Mononuclear cell (primary cell): ENCODE measurements at regions not wholly inside any gene's neighbourhood (a gene's known extent, or its start where the extent isn't known, plus 50 kb on each side); places are given as distances from the start of the nearest gene placed in this dataset.
"Not testable (repeated sequence)": the region's sequence is repeated elsewhere in the genome, so short reads cannot be mapped to it uniquely, and the experiment has no call there.

ENCODE experiments used
- H3K27me3 ChIP-seq: 2 replicates; pipeline ENCODE4 v1.6.0; 2011; ENCODE audit warnings: low read length, control low read depth; ENCODE audit not compliant: insufficient read depth
- H3K4me1 ChIP-seq: 2 replicates; pipeline ENCODE4 v1.5.1; 2011; ENCODE audit warnings: mild to moderate bottlenecking, low read length, control low read depth; ENCODE audit not compliant: insufficient read depth
- H3K4me3 ChIP-seq: 2 replicates; pipeline ENCODE4 v1.5.1; 2011; ENCODE audit warnings: mild to moderate bottlenecking, low read length, moderate library complexity
- H3K9me3 ChIP-seq: 2 replicates; pipeline ENCODE4 v1.5.1; 2011; ENCODE audit warnings: low read depth, mild to moderate bottlenecking, control low read depth, low read length

DNA sequence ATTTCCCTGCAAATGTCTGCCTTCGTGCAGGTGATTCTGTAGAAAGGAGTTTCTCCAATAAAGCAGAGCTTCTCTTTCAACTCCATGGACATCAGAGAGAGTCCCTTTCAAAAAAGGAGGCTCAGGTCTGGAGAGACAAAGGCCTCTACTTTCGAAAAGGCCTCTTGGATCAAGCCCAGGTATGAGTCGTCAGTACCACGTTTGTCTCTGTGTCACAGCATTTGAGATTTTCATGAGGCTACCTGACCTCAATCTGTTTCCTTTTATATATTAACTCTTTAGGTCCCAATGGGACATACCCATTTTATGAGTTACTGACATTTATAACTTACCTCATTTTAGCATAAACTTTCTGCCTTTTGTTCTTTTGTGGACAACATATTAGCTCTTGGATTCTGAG, 290.8 kb downstream of the RPAP3 start:
- H3K27me3 ChIP-seq, result no peaks in the 10 kb centered on the region
- no peak overlapping the region for H3K4me3 ChIP-seq
- H3K4me1 ChIP-seq, result peaks cover 3% of the 10 kb centered on the region
- H3K9me3 ChIP-seq, result no peaks in the 10 kb centered on the region

DNA sequence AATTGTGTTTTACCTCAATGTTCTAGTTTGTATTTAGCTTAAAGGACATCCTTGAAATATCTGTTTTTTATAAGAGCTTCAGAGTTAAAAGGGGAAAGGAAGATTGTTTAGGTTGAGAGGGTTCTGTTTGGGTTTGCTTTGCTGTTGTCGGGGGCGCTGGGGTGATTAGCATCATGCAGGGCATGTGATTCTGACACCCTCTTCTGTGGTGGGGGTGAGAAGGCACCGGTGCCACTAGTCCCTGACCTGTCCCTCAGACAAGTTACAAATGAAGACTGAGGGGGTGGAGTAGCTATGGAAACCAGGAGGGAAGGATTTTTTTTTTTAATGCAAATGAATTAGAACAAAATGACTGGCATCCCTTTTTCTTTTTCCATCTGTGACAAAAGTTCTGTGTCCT, 291.3 kb downstream of the RPAP3 start:
- Histone ChIP-seq H3K9me3 (no peaks in the 10 kb centered on the region), H3K27me3 (no peaks in the 10 kb centered on the region), H3K4me3 (no peak overlapping the region), H3K4me1 (peaks cover 3% of the 10 kb centered on the region)

DNA sequence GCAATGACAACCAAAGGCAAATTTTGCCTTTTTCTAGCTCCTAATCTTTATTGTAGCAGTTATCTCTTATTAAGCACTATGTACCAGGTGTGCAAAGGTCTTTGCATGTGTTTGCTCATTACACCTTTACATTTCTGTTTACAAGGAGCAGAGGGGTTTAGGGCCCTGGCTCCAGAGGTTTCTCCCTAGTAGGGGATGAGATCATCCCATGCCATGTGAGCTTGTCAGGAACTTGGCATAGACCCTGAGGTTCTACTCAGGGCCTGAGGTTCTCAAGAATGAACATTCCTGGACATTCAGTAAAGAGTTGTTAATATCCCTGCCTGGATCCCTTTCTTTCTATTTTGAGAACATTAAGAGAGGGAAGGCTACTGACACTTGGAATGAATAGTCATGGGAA, 292.0 kb downstream of the RPAP3 start:
- Histone ChIP-seq H3K4me3 (no peak overlapping the region), H3K9me3 (no peaks in the 10 kb centered on the region), H3K27me3 (no peaks in the 10 kb centered on the region), H3K4me1 (peaks cover 3% of the 10 kb centered on the region)

DNA sequence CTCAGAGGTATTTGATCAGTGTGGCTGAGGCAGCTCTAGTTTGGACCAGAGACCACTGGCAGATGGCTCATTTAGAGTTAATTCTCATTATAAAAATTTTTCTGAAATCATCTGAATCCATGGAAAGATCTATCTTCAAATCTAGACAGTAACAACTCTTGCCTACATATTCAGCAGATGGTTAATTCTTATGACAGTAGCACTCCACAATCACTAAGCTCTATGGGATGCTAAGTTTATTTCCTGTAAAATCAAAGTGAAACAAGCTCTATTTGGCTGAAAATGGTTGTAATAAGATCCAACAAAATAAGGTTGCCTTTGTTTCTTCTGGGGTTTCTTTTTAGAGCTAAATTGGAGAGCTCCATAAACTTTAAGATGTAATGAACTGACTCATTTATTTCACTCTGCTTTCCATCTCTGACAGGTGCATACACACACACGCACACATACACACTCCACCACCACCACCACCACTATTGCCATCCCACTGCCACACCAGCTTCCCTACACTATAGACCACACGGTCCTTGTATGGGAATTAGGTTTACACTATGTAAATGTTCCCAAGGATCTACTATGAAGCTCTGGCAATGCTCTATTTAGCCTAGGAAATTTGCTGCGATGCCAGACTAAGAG, 293.1 kb downstream of the RPAP3 start:
- Histone ChIP-seq H3K9me3 (no peaks in the 10 kb centered on the region), H3K4me3 (no peak overlapping the region), H3K4me1 (peaks cover 11% of the 10 kb centered on the region), H3K27me3 (no peaks in the 10 kb centered on the region)

DNA sequence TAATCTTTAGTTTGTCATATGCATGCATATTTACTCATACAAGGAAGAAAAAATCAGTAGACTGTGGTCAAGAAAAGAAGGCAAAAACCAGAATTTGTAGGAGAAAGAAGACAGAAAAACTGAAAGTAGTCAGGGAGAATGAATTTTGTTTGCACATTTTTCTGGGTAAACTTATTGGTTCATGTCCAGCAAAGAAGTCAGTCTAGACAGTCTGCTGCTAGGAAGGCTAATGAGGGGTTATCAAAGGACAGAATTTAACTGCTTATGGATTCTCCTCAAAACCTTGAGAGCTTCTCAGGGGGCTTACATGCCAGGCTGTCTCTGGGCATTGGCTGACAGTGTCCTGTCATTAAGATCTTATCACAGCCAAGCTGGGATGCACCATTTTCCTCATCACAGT, 293.9 kb downstream of the RPAP3 start:
- H3K27me3 ChIP-seq, result no peaks in the 10 kb centered on the region
- H3K9me3 ChIP-seq, result no peaks in the 10 kb centered on the region
- peaks cover 14% of the 10 kb centered on the region for H3K4me1 ChIP-seq
- H3K4me3 ChIP-seq, result no peak overlapping the region

DNA sequence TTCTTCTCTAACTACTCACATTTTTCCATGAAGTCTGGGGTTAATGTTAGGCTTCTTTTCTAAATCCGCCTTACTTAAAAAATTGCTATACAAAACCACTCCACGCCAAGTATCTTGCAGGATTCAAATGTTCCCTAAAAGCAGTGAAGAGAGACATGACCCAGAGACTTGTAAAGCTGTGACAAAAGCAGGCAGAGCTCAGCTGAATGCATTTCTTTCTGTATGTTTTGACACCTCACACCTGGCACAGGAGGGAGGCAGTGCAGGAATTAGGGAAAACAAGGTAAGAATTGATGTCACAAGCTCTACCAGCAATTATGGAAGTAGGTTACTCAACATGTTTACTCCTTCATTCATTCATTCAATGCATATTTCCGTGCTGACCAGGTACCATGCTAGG, 295.0 kb downstream of the RPAP3 start:
- peaks cover 14% of the 10 kb centered on the region for H3K4me1 ChIP-seq
- H3K27me3 ChIP-seq, result no peaks in the 10 kb centered on the region
- no peak overlapping the region for H3K4me3 ChIP-seq
- no peaks in the 10 kb centered on the region for H3K9me3 ChIP-seq

DNA sequence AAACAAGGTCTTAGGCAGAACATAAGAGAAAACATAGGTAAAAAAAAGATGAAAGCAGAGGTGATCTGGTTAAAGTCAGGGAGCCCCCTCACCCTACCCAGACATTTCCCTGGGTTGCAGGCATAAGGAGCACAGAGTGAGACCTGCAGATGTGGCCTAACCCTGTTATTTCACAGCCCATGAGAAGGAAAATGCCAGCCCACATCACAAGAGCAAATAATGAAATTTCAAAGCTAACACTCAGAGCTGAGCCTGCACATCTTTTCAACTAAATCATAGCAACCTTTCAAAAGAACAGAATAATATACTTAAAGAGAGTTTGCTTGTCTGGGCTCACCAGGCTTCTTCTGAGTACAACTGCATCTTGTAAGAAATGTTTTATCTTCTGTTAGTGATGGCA, 295.4 kb downstream of the RPAP3 start:
- H3K9me3 ChIP-seq, result no peaks in the 10 kb centered on the region
- no peaks in the 10 kb centered on the region for H3K27me3 ChIP-seq
- H3K4me1 ChIP-seq, result peaks cover 14% of the 10 kb centered on the region
- no peak overlapping the region for H3K4me3 ChIP-seq

DNA sequence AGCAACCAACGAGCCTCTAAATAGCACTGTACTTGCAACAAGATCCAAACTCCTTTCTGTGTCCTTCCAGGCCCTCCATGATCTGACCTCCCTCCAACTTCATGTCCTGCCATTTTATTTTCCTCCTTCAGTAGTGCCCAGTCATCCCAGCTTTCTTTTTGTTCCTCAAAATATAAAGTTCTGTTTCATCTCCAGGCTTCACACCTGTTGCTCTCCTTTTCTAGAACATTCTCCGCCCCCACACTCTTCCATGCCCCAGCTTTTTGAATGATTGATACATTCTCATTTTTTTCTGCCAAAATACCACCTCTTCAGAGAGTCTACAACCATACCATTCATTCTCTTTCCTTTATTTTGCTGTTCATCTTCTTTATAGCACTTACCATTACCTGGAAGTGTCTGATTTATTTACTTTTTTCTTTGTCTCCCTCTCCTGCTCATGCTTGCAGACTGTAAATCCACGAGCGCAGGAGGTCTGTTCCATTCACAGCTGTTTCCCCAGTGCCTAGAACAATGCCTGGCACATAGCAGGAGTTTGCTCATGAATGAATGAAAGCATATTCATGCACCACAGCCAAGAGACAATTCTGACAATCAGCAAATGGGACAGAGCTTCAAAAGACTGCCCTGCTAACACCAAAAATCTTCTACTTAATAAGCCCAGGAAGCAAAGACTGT, 296.4 kb downstream of the RPAP3 start:
- Histone ChIP-seq H3K4me1 (peaks cover 14% of the 10 kb centered on the region), H3K27me3 (no peaks in the 10 kb centered on the region), H3K9me3 (no peaks in the 10 kb centered on the region), H3K4me3 (no peak overlapping the region)

DNA sequence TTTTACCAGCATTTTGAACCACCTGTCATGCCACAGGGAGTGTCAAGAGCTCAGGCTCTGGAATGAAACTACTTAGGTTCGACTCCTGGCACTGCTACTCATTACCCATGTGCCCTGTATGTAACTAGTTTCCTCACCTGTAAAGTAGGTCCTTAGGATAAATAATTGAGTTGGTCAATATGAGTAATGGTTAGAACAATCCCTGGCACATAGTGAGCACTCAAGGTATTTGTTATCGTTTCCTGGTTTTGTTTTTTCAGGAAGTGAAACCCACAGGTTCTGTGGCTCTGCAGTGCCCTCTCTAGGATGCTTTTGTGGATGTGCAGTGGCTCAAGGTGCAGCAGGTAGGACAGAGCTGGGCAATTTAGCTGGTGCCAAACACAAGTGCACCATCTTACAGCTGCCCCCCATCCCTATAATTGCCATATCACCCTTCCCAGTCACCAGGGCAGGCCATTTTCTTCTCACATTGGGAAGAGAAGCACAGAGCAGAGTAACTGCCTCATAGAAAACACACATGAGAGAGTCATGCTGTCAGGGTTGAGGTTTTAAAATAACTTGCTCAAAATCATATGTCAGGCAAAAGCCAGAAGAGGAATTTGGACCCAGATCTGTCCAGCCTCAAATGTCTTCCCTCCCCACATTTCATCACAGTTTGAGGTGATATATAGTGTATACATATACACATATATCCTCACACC, 297.5 kb downstream of the RPAP3 start:
- Histone ChIP-seq H3K27me3 (no peaks in the 10 kb centered on the region), H3K9me3 (no peaks in the 10 kb centered on the region), H3K4me3 (no peak overlapping the region), H3K4me1 (peaks cover 14% of the 10 kb centered on the region)

DNA sequence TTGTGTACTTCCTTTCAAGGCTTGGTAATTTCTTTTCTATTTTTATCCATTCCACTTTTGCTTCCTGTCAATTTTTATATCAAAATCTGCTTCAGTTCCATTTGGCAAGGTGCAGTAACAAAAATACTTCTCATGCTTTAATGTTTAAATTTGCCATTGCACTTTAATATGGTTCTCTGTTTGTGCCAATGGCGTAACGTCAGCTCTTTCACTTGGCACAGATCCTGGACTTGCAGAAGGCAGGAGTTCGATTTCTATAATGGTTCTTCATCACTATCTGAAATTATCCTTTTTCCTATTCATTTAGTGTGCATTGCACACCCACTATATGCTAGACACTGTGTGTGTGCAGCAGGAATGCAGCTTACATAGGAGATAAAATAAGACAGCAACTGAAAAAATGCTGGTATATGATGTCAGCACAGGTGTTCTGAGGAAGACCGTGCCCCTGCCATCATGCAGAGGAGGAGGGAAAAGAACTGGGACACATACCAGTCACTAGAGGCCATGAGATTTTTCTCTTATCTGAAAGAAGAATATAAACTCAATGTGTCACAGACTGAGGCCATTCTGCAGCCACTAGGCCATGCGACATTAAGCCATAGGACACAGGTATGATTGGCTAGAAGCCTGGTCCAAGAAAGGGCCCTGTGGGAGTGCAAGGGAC, 298.2 kb downstream of the RPAP3 start:
- Histone ChIP-seq H3K9me3 (no peaks in the 10 kb centered on the region), H3K27me3 (no peaks in the 10 kb centered on the region), H3K4me1 (peaks cover 14% of the 10 kb centered on the region), H3K4me3 (no peak overlapping the region)

DNA sequence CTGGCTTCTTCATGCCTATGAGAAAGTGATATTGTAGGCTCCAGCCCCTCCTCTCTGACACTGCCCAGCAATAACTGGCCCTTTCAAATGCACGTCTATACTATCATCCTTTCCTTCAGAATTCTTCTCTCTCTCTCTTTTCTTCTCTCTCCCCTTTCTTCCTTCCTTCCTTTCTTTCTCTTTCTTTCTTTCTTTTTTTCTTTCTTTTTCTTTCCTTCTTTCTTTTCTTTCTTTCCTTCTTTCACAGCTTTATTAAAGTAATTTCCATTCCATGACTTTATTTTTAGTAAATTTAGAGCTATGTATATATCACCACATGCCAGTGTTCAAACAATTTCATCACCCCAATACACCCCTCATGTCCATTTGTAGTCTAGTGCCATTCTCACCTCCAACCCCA, 302.1 kb downstream of the RPAP3 start:
- Histone ChIP-seq H3K9me3 (no peaks in the 10 kb centered on the region), H3K27me3 (no peaks in the 10 kb centered on the region), H3K4me3 (no peak overlapping the region), H3K4me1 (peaks cover 11% of the 10 kb centered on the region)

DNA sequence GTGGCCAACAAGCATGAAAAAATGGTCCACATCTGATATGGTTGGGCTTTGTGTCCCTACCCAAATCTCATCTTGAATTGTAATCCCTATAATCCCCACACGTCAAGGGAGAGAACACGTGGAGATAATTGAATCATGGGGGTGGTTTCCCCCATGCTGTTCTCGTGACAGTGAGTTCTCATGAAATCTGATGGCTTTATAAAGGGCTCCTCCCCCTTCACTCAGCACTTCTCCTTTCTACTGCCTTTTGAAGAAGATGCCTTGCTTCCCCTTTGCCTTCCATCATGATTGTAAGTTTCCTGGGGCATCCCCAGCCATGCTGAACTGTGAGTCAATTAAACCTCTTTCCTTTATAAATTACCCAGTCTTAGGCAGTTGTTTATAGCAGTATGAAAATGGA, 304.6 kb downstream of the RPAP3 start:
- not testable (repeated sequence) for H3K4me3 ChIP-seq, H3K27me3 ChIP-seq, H3K9me3 ChIP-seq
- H3K4me1 ChIP-seq, result peaks cover 11% of the 10 kb centered on the region

DNA sequence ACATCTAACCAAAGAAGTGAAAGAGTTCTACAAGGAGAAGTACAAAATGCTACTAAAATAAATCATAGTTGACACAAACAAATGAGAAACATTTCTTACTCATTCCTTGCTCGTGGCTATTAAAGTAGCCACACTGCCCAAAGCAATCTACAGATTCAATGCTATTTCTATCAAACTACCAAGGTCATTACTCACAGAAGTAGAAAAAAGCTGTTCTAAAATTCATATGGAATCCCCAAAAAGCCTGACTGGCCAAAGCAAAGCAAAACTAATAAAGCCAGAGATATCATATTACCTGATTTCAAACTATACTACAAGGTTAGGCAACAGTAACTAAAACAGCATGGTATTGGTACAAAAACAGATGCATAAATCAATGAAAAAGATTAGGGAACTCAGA, 305.6 kb downstream of the RPAP3 start:
- H3K9me3 ChIP-seq, result no peaks in the 10 kb centered on the region

DNA sequence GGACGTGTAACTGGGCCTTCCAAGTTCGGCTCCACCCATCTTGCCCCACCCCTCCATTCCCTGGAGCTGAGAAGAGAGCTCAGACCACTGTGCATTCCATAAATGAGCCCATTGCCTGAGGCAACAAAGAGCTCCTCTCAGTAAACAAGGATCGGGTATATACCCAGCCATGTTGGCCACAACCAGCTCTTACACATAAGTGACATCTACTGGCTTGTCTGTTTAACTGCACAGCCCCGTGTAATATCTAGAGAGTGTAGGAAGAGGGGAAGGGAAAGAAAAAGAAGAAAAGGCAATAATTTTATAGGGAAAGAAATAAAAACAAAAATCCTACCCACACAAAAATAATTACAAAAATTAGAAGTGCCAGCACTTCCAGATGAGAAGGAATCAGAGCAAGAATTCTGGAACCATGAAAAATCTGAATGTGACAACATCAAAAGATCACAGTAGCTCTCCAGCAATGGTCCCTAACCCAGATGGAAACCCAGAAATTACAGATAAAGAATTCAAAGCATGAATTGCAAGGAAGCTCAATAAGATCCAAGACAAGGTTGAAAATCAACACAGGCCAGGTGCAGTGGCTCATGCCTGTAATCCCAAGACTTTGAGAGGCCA, 308.1 kb downstream of the RPAP3 start:
- peaks cover 19% of the 10 kb centered on the region for H3K4me1 ChIP-seq
- H3K27me3 ChIP-seq, result no peaks in the 10 kb centered on the region
- H3K4me3 ChIP-seq, result no peak overlapping the region
- H3K9me3 ChIP-seq, result no peaks in the 10 kb centered on the region

More for the DNA sequence above, 305.6 kb downstream of the RPAP3 start:
- peaks cover 11% of the 10 kb centered on the region for H3K4me1 ChIP-seq
- H3K4me3 ChIP-seq, result no peak overlapping the region
- H3K27me3 ChIP-seq, result no peaks in the 10 kb centered on the region
